OCI-LY7 (cell line): ENCODE measurements at regions not wholly inside any gene's neighbourhood (a gene's known extent, or its start where the extent isn't known, plus 50 kb on each side); places are given as distances from the start of the nearest gene placed in this dataset.

ENCODE experiments used
- EZH2phosphoT487 ChIP-seq: fragments of 200-600 bp; sonication (generic); IDR thresholded peaks from 2 replicates; pipeline ENCODE4 v1.6.1; 2018; ENCODE audit warnings: low read depth, borderline replicate concordance, mild to moderate bottlenecking, mixed run types, antibody characterized with exemption, low read length, moderate library complexity, mixed read lengths
- TF ChIP-seq, protein P1 (sequence below): fragments of 200-600 bp; sonication (generic); conservative IDR thresholded peaks from 2 replicates; pipeline ENCODE4 v1.5.1; 2014; ENCODE audit warnings: mild to moderate bottlenecking, antibody characterized with exemption, low read length, moderate library complexity, mixed read lengths

DNA sequence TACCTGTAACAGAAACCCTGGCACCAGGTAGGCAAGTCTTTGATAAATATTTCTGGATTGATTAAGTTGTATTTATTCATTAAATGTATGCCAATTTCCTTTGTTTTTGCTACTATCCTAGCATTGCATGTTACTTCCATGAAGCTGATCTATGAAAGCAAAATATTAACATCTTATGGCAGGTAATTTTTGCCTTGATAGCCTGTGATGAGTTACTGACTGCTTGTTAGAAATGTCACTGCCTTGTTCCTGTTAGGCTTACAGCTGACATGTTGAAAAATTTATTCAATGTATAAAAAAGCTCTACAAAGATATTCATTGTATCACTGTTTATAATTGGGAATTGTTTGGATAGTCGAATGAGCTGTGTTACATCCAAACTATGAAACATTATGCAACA, 830.1 kb downstream of the TUSC7 start:
- TF ChIP-seq, protein P1, sequence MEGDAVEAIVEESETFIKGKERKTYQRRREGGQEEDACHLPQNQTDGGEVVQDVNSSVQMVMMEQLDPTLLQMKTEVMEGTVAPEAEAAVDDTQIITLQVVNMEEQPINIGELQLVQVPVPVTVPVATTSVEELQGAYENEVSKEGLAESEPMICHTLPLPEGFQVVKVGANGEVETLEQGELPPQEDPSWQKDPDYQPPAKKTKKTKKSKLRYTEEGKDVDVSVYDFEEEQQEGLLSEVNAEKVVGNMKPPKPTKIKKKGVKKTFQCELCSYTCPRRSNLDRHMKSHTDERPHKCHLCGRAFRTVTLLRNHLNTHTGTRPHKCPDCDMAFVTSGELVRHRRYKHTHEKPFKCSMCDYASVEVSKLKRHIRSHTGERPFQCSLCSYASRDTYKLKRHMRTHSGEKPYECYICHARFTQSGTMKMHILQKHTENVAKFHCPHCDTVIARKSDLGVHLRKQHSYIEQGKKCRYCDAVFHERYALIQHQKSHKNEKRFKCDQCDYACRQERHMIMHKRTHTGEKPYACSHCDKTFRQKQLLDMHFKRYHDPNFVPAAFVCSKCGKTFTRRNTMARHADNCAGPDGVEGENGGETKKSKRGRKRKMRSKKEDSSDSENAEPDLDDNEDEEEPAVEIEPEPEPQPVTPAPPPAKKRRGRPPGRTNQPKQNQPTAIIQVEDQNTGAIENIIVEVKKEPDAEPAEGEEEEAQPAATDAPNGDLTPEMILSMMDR: no peak
- no peak for TF ChIP-seq EZH2phosphoT487
